GM21528 (cell line): ENCODE measurements at regions not wholly inside any gene's neighbourhood (a gene's known extent, or its start where the extent isn't known, plus 50 kb on each side); places are given as distances from the start of the nearest gene placed in this dataset.

Experiments
- ATAC-seq: cut with Tn5 transposase; IDR thresholded peaks from one replicate; pipeline ENCODE4 v1.9.1; 2021; ENCODE audit warnings: mild to moderate bottlenecking, moderate library complexity; ENCODE audit not compliant: unreplicated experiment, low FRiP score

DNA sequence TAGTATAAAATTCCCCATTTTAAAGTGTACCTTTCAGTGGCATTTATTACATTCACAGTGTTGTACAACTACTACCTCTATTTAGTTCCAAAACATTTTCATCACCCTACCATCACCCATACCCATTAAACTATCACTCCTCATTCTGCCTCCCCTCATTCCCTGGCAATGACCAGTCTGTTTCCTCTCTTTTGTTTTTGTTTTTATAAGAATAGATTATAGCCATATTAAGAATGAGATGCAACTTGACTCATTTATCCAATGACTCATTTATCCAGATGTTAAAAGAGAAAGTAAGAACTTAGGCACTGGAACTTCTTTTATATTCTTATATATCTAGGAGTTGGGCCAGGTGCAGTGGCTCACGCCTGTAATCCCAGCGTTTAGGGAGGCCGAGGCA, 156.3 kb downstream of the FAT3 start:
- ATAC-seq: no peak

DNA sequence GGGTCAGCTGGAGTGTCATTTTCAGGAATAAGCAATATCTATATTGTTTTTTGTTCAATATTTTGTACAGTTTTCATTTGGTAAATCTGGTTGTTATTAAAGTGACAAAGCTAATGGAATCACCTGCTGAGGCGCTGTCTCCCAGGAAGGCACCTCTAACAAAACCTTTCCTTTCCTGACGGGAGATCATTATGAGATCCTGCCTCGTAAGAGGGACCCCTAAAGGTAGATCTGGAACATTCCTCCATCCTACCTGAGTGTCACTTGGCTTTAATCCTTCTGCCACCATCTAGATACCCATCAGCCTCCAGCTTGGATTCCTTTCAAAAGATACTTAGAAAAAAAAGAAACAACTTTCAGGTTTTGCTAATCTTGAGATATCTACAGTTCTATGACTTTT, 157.7 kb downstream of the FAT3 start:
- ATAC-seq: no peak

DNA sequence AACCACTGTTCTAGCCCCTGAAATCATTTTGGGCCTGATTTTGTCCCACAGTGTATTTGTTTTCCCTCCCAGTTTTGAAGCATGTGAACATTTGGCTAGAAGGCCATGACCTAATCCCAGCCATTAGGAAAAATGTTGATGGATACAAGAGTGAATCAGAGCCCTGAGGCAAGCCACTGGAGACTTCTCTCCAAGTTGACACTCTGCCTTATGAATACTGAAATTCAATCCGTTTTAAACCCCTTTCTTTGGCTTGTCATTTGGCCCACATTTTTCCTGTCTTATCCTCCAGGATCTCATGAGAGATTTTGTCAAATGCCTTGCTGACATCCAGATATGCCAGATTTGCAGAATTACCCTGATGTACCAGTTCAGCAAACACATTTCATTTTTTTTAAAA, 158.8 kb downstream of the FAT3 start:
- ATAC-seq: no peak

DNA sequence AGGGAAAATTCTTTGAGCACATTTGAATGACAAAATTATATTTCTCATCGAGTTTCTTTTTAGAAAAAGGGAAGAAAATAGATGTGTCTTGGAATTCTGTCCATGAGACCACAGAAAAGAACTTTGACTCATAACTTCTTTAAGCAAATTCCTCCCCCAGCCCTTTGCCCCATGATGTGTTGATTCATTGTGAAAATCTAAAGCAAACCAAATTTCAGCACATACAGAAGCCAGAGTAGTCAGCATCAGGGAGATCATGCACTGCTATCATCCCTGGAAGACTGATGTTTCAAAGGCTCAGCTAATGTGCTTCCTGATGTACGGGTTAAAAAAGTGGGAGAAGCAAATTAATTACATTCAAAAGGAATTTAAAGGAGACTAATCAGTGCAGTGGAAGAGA, 159.7 kb downstream of the FAT3 start:
- no peak for ATAC-seq

DNA sequence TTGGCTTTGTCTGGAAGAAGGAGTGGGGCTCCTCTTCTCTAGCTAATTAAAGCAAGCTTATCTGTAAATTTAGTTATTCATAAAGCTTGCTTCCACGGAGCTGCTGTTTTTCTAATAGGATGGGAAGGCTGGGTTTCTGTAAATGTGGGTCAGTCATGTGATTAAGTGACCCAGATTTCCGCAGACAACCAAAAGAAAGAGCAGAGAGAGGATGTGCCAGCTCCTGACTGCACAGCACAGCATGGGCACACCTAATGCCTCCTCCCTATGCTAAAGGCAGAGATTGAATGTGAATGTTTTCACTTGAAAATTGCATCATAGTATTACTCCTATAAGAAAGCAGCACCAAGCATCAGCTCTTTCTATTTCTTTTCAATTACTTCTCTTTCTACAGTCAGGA, 160.2 kb downstream of the FAT3 start:
- ATAC-seq: no peak

DNA sequence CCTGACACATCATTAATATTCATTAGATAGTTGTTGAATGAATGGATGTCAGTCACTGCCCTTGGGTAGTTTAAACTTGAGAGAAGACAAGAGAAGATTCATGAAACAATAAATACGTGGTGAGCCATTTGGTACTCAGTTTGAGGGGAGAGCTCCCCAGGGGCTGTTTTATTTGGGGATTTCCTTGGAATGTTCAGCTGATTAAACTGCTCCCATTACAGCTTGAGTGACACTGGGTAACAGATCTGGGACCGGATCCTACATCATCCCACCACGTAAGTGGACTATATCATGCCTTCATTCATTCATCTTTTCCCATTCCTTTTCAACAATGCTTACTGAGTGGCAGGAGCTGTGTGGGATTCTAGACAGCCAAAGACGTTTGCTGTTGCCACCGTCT, 162.0 kb downstream of the FAT3 start:
- no peak for ATAC-seq

DNA sequence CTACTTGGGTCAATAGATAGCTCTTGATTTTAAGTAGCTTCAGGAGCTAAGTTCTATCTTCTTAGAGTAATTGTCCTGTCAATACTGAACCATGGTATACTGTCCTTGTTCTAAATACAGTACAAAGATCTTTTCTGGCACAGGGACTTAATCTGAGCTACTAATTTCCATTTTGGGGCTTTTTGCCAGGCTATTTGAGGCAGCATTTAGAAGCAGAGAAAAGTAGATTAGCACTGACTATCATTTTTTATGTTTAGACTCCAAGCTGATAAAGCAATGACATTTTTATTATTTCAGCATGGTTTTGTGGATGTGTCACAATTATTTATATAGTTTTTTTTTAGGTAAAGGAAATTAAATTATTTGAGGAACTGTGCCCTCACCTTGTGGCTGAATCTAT, 163.2 kb downstream of the FAT3 start:
- ATAC-seq: no peak

DNA sequence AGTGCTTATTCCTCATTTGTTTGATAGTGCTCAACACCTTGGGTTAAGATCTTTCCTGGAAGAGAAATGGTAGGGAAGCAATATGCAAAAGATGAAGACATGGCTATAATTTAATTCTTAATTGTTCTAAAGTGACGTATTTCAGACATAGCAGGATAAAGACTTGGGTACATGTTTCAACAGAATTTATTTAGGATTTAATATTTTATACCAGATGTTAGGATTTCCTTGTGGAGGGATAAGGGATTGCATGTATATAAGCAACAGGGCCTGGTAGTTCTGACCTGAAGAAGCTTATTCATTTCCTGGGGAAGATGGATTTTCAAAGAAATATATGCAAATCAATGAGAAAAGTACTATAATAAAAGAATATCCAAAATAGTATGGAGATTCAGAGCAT, 163.8 kb downstream of the FAT3 start:
- no peak for ATAC-seq

DNA sequence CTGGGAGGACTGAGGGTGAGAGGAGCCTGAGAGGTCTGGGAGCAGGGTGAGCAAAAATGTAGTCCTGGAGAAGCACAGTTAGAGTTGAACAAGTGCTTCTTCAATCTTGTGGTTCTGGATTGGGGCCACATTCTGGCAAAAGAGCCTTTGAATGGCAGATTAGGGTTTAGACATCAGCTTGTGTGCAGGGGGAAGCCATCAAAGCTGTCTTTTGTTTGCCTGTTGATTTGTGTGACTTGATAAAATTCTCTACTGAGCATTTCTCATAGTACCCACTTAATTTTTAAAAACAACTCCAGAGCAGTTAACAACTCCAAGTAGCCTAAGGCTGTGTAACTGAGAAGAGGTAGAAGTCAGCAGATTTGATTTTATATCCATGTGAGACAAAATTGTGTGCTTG, 166.2 kb downstream of the FAT3 start:
- no peak for ATAC-seq

DNA sequence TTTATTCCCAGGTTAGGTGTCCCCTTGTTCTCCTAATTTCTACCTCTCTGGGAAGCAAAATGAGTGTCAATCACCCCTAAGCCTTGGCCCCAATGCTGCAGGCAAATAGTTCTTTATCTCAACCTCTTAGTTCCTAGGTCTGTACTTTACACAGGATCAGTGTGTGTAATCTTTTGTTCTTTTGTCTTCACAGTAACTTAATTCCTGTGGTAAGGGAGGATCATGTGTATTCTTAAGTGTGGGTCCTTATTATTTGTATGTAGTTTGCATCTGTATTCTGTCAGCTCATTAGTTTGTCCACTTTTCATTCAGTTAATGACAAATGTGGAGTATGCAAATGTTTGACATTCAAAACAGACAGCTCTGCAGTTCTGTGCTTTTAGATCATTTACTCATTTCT, 166.7 kb downstream of the FAT3 start:
- no peak for ATAC-seq

DNA sequence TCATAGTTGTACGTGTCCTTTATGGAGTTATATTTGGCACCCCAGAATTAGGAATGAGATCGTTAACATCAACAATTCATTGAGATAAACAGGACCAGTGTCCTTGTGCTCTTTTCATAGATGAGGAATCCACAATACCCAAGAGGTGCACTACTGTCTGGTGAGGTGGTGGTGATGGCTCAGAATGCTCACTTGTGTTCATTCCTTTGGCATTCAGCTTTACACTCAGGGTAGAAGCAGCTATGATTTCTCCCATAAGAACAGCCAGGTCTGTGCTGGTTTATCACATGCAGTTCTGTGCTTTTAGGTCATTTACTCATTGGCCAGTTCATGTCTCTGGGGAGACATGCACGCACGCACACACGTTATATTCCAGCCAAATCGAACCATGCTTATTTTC, 167.2 kb downstream of the FAT3 start:
- no peak for ATAC-seq

DNA sequence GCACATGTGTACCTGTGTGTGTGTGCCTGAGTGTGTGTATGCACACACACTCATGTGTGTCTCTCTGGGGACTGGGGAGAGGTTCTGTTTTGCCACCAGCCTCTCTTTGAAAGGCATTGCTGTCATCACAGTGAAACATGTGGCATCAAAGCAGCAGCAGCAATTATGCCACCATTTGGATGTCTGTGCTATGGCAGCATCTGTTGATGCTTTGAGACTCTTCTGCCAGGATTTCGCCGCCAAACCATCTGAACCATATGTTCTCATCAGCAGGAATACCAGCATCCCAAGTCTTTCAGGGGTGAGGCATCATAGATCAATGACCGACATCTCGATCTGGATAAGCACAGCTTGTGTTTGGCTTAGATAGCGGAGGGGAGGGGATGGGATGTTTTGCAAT, 168.6 kb downstream of the FAT3 start:
- ATAC-seq: no peak

DNA sequence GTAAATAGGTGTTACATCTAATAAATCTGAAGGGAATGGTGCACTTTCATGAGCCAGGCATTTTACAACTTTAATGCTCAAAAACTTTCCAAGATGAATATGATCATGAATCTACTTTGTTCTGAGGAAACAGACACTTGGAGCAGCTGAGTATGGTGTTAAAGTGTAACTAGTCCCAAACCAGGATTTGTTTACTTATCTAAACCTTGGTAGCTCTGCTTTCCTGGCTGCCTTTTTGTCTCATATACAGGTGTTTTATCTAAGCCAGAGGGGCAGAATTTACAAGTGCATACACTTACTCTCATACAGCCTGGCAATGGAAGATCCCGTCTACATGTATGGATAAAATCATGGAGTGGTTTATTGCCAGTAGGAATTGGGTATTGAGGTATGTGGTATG, 171.5 kb downstream of the FAT3 start:
- no peak for ATAC-seq

DNA sequence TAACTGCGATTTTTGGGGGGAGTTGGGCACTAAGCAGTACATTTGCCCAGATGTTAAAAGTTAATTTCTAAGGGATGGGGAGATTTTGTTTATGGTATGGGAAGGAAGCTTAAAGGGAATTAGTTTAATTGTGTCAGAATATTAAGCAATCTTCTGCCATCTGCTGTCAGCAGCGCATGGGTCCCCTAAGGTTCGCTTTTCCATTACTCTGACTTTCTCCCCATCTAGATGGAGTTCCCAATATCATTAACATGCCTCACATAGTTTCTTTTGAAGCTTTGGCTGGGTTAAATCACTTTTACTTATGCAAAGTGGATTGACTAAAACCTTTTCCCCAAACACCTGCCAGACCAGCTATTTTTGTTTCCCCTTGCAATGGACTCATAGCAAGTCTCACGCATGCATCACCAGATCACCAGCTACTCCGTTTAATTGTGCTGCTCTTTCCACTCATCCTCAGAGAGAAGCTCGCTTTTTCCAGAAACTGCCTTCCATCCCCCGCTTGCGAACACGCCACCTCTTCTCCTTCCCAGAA, 172.7 kb downstream of the FAT3 start:
- no peak for ATAC-seq

DNA sequence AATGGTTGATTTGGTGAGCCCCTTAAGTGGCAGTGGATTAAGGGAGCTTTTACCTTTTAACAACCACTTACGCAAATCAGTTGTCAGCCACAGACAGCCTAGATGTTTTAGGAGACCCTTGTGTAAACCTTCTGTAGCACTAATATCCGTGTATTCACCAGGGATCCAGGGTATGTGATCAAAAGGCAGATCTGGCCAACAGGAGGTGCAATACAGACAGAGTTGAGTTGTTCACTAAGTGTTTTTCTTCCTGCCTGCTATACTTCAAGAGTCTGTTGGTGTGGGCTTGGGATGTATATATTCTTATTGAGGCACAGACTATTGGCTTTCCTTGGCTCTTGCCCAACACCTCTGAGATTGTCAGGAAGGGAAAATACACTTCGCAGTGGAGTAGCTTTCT, 175.1 kb downstream of the FAT3 start:
- ATAC-seq: no peak

DNA sequence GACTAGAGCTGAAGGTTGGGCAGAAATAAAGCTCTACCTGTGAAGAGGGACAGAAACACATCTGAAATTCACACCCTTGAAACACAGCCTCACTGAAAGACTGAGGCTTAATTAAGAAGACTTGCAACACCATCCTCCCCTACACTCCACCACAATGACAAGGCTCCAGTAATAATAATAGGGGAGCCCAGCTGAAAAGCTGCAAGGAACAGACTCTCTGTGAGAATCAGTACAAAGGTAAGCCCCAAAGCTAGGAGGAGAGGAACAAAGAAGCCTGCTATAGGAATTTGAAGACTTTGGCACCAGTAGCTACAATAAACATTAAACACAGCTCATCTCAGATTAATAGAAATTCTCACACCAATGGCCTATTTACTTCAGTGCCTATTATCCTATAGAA, 176.9 kb downstream of the FAT3 start:
- no peak for ATAC-seq

DNA sequence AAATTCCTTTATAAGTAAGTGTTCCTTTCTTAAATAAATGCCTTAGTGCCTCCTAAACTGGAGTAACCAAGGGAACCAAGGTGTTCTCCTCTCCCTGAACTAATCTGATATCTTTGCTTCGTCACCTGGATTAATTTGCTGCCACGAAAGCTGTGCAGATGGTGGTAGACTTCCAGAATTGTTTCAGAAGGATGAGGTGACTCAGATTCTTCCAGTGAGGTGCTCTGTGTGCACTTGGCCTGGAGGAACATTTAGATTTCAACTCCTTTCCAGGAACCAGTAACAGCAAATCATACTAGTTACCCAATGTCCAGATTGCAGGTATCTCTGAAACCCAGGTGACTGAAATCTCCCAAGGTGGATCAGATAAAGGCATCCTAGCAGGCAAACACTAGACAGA, 181.9 kb downstream of the FAT3 start:
- no peak for ATAC-seq

DNA sequence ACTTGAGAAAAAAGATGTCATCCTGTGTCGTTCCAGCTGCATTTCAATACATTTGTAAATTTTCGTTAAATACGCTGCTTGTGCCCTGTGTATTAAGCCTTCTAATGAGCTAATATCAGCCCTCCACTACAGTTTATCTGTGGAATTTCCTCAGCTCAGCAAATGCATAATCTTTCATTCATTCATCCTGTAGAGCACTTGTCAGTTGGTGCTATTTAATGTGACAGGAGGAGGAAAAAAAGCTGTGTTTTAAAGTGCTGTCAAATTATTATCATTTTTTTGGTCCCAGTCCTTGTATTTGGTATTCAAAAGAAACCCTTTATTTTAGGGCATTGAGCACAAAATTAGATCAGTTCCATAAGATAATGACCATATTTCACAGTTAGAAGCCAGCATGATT, 184.7 kb downstream of the FAT3 start:
- no peak for ATAC-seq

DNA sequence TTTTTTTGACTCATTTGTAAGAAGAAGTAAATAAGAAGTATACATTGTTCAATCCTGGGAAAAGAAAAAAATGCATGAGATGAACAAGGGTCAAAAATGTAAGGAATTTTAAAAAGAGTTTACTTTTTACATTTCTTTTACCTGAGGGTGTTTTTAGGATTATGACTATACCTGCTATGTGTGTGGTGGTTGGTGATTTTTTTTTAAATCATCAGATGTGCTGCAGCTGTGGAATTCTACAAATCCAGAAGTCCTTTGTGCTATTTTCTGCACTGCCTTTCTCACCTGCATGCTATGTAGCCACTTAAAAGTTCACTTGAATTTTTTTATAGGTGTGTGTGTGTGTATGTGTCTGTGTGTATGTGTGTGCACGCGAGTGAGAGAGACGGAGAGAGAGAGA, 185.3 kb downstream of the FAT3 start:
- no peak for ATAC-seq

DNA sequence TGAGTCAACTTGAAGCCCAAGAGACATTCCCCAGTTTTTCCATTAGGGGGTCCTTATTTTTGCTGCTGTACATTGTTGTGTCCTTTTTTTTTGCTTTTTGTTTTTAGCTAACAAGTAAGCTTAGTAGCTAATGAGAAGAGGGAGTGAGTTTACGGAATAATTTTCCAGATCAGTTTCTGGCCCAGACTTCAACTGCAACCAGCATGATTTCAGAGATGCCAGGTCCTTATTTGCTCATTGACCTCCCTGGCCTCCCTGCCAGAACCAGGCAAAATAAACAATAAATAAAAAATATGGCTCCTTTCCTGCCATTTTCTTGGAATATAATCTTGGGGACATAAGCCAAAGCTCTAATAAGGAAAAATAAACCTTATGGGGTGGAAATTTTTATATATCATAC, 185.9 kb downstream of the FAT3 start:
- no peak for ATAC-seq

DNA sequence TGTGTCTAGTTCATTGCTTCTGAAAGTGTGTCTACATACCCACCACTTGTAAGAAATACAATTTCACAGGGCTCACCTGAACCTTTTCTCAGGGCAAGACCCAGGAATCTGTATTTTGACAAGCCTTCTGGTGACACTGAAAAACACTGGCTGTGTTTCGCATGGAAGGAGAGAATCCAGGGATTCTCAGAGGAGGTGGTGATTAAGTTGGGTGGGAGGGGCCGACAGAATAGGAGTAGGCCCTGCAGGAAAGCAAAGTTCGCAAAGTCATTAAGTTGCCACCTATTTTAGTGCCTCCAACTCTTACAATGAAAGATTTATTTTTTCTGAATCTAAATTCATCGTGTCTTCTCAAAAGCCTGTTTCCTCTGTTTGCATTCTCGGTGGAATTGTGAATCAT, 186.8 kb downstream of the FAT3 start:
- ATAC-seq: no peak

DNA sequence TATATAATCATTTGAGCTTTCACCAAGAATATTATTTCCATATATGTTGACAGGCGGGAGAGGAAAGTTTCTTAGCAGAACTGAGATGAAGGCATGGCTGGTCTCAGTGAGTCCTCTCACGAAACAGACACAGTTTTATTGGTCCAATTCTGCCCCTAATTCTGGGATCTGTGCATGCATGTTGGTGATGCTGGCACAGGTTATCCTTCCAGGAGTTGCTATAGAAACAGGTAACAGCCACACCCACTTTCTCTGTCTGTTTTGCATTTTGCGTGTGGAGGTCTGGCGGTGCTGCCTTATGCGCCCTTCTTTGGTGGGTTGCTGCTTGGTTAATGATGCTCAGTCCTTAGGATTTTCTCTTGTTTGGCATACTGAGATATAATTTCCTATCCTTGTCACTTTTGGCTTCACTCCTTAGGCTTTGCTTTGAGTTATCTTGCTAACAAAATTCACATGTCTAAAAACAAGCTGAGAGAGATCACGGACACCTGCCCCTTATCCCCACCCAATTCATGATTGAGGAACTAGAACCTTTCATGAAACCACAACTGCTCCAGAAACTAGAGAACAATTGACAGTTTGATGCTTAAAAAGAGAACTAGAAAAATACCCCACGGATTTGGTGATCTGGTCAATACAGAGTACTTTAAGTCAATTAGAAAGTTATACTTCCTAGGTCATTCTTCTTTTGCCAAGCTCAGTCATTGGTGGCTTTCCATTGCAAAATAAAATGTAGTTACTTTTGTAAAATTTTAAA, 189.3 kb downstream of the FAT3 start:
- no peak for ATAC-seq
